ENCODE measurements at regions not wholly inside any gene's neighbourhood (a gene's known extent, or its start where the extent isn't known, plus 50 kb on each side); places are given as distances from the start of the nearest gene placed in this dataset.
"Not testable (repeated sequence)": the region's sequence is repeated elsewhere in the genome, so short reads cannot be mapped to it uniquely, and the experiment has no call there.

- no peaks in the 10 kb centered on the region for H3K4me1 Mint-ChIP-seq
- H3K27me3 Mint-ChIP-seq, result peaks cover 2% of the 10 kb centered on the region
- H3K9me3 Mint-ChIP-seq, result peaks cover 0 to 3% (median 0%) of the 10 kb centered on the region in 3 donors
- H3K27ac Mint-ChIP-seq, result no peak overlapping the region
- H3K36me3 Mint-ChIP-seq, result no peaks in the 10 kb centered on the region
- H3K4me3 Mint-ChIP-seq, result no peak overlapping the region
Observed at GRCh38 chr13:50466456-50466855, 377.0 kb downstream of the DLEU7 start.

DNA sequence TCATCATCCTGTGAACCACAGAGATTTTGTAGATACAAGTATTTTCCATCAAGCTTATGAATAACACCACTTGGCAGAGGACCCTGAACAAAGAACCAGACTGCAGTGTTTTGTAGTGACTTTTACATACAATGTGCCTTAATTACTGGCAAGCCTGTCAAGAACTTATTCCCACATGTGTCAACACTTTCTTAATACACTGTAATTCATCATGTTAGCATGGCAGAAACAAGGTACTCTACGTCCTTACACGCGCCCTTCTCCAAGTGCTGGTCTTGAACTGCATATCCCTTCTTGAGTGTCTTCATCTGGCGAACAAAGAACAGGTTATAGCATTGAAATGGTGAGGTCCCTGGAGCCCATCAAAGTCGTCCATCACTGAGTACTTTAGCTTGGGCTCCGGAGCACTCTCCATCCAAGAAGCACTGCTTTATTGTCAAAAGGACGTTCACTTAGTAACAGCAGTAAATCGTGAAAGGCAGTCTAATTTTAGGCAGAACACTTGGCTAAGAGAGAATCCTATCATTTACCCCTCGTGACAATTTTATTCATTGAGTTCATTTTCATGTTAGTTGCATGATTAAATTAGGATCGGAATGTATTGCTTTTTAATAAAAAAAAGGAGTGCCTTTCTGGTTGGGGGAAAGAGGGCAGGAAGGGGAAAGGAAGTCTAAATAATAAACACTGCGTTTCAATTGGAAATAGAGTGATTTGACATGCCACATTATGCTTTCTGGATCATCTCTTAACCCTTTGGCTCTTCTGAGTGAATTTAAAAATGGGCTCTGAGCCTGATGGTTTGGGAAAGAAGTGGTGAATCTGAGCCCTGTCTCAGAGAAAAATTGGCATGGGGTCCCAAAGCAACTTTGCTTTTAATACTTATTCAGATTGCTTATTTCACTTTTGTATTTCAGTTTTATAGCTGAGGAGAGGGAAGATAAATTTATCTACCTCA, 376.1 kb downstream of the DLEU7 start:
- Mint-ChIP-seq H3K27ac (peak overlapping the region in 1 of 3 donors; percentile 87), H3K36me3 (no peaks in the 10 kb centered on the region), H3K9me3 (peaks cover 0 to 3% (median 0%) of the 10 kb centered on the region in 3 donors), H3K4me1 (no peaks in the 10 kb centered on the region), H3K4me3 (no peak overlapping the region), H3K27me3 (peaks cover 2% of the 10 kb centered on the region)

GRCh38 chr13:50468849-50469669, 374.4 kb downstream of the DLEU7 start:
- Mint-ChIP-seq H3K4me3 (no peak overlapping the region), H3K27me3 (peaks cover 2% of the 10 kb centered on the region), H3K4me1 (no peaks in the 10 kb centered on the region), H3K9me3 (peaks cover 0 to 1% (median 0%) of the 10 kb centered on the region in 3 donors), H3K27ac (no peak overlapping the region), H3K36me3 (no peaks in the 10 kb centered on the region)

GRCh38 chr13:50473050-50473449, 370.4 kb downstream of the DLEU7 start:
- not testable (repeated sequence) for H3K36me3 Mint-ChIP-seq, H3K4me1 Mint-ChIP-seq, H3K9me3 Mint-ChIP-seq, H3K27ac Mint-ChIP-seq, H3K4me3 Mint-ChIP-seq, H3K27me3 Mint-ChIP-seq

GRCh38 chr13:50474088-50474662, 369.3 kb downstream of the DLEU7 start:
- Mint-ChIP-seq H3K36me3 (no peaks in the 10 kb centered on the region), H3K27me3 (peaks cover 2% of the 10 kb centered on the region), H3K4me3 (no peak overlapping the region), H3K9me3 (no peaks in the 10 kb centered on the region), H3K27ac (no peak overlapping the region), H3K4me1 (peaks cover 3 to 7% (median 5%) of the 10 kb centered on the region in 3 donors)

GRCh38 chr13:50476577-50477285, 366.8 kb downstream of the DLEU7 start:
- H3K36me3 Mint-ChIP-seq, result no peaks in the 10 kb centered on the region
- no peak overlapping the region for H3K27ac Mint-ChIP-seq
- no peaks in the 10 kb centered on the region for H3K27me3 Mint-ChIP-seq
- H3K9me3 Mint-ChIP-seq, result no peaks in the 10 kb centered on the region
- no peak overlapping the region for H3K4me3 Mint-ChIP-seq
- H3K4me1 Mint-ChIP-seq, result peaks cover 5 to 9% (median 5%) of the 10 kb centered on the region in 3 donors

- peaks cover 5 to 9% (median 5%) of the 10 kb centered on the region in 3 donors for H3K4me1 Mint-ChIP-seq
- no peak overlapping the region for H3K27ac Mint-ChIP-seq
- no peaks in the 10 kb centered on the region for H3K9me3 Mint-ChIP-seq
- no peaks in the 10 kb centered on the region for H3K36me3 Mint-ChIP-seq
- H3K27me3 Mint-ChIP-seq, result no peaks in the 10 kb centered on the region
- no peak overlapping the region for H3K4me3 Mint-ChIP-seq
Observed at GRCh38 chr13:50481936-50482335, 361.6 kb downstream of the DLEU7 start.

DNA sequence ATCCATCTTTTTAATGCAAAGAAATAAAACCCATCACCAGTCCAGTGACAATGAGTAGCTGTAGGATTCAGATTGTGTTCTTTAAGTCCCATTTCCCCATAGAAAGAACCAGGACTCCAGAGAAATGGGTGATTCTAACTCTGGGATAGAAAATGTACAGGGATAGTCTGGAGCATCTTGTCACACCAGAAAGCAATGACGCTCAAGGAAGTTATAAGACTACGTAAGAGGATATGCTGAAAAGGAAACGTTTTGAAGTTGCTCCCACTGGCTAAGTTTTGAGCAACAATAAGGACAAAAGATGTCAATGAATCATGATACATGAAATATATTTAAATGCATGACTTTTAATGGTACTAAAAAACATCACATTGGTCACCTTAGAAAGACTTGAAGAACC, 360.1 kb downstream of the DLEU7 start:
- Mint-ChIP-seq H3K4me3 (no peak overlapping the region), H3K27ac (no peak overlapping the region), H3K27me3 (no peaks in the 10 kb centered on the region), H3K9me3 (no peaks in the 10 kb centered on the region), H3K4me1 (peaks cover 0 to 2% (median 2%) of the 10 kb centered on the region in 3 donors), H3K36me3 (no peaks in the 10 kb centered on the region)

DNA sequence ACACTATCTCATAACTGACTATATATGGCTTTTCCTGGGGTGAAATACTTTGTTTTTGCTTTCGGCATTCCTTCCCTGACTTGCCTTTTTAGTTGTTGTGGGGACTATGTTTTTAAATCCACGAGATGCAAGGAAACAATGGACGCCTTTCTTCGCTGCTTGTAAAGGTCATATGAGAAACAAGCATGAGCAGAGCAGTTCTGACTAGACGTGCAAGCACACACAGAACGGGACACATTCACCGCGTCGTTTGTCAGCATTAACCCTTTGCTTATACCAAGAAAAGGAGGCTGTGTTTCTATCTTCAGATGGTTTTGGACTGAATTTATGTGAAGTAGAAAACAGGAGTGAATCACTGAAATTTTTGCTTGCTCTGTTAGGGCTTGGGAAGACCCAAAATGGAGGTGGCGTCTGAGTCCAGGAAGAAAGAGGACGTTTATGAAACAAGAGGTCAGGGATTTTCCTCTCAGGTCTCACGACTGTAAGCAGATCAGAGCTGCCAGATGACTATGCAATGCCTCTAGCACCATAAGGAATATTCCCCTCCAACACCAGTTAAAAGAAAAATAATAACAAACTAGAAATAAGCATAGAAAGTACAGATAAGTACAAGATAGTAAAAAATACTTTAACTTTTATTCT, 358.9 kb downstream of the DLEU7 start:
- Mint-ChIP-seq H3K4me3 (no peak overlapping the region), H3K9me3 (no peaks in the 10 kb centered on the region), H3K36me3 (no peaks in the 10 kb centered on the region), H3K4me1 (peaks cover 0 to 2% (median 2%) of the 10 kb centered on the region in 3 donors), H3K27ac (peak overlapping the region in 1 of 3 donors; percentile 79), H3K27me3 (no peaks in the 10 kb centered on the region)

- Mint-ChIP-seq H3K4me1 (no peaks in the 10 kb centered on the region), H3K36me3 (no peaks in the 10 kb centered on the region), H3K27ac (no peak overlapping the region), H3K9me3 (no peaks in the 10 kb centered on the region), H3K27me3 (no peaks in the 10 kb centered on the region), H3K4me3 (no peak overlapping the region)
Observed at GRCh38 chr13:50485979-50486935, 357.2 kb downstream of the DLEU7 start.

GRCh38 chr13:50493683-50494082, 349.8 kb downstream of the DLEU7 start:
- Mint-ChIP-seq H3K4me3 (no peak overlapping the region), H3K4me1 (no peaks in the 10 kb centered on the region), H3K9me3 (peaks cover 0 to 2% (median 0%) of the 10 kb centered on the region in 3 donors), H3K27me3 (no peaks in the 10 kb centered on the region), H3K27ac (no peak overlapping the region), H3K36me3 (no peaks in the 10 kb centered on the region)

DNA sequence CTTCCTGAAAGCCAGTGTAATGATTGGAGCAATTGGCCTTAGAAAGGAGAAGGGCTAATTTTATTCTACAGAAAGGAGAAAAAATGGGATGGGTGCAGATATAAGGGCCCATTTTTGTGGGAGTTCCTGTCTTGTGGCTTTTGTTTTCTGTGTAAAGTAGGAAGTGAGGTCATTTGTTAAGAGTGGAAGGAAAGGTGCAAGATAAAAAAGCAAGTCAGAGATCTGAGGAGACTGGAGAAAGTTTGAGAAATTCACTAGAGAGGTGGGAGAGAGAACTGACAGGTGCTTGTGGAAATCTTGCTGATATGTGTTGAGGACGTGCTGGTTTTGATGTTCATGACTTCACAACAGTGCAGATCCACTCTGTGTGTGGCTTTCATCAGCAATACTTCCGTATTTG, 349.4 kb downstream of the DLEU7 start:
- H3K27ac Mint-ChIP-seq, result no peak overlapping the region
- H3K36me3 Mint-ChIP-seq, result no peaks in the 10 kb centered on the region
- peaks cover 0 to 2% (median 0%) of the 10 kb centered on the region in 3 donors for H3K9me3 Mint-ChIP-seq
- no peak overlapping the region for H3K4me3 Mint-ChIP-seq
- H3K27me3 Mint-ChIP-seq, result no peaks in the 10 kb centered on the region
- H3K4me1 Mint-ChIP-seq, result no peaks in the 10 kb centered on the region

- not testable (repeated sequence) for H3K27ac Mint-ChIP-seq, H3K27me3 Mint-ChIP-seq, H3K9me3 Mint-ChIP-seq, H3K4me1 Mint-ChIP-seq, H3K36me3 Mint-ChIP-seq, H3K4me3 Mint-ChIP-seq
Observed at GRCh38 chr13:50503212-50503611, 340.3 kb downstream of the DLEU7 start.
